Bronchial epithelial cell (primary cell): ENCODE measurements at regions not wholly inside any gene's neighbourhood (a gene's known extent, or its start where the extent isn't known, plus 50 kb on each side); places are given as distances from the start of the nearest gene placed in this dataset.

Experiments used
- DNase-seq: peaks from one replicate; pipeline ENCODE4 v3.0.0-alpha.2; 2010; ENCODE audit warnings: low read depth
- FAIRE-seq: peaks from 2 replicates; lab custom pipeline; 2011; peaks lifted over from hg19 to GRCh38; lab: Jason Lieb, UNC
- H3K27me3 ChIP-seq: 2 replicates; pipeline ENCODE4 v1.5.1; 2011; ENCODE audit warnings: low read length; ENCODE audit not compliant: control insufficient read depth, insufficient read depth
- H3K36me3 ChIP-seq: 2 replicates; pipeline ENCODE4 v1.5.1; 2011; ENCODE audit warnings: low read length; ENCODE audit not compliant: control insufficient read depth, insufficient read depth
- H3K4me3 ChIP-seq: 2 replicates; pipeline ENCODE4 v1.5.1; 2011; ENCODE audit warnings: mild to moderate bottlenecking, low read depth, low read length, control low read depth
- TF ChIP-seq, protein P1 (sequence below): IDR thresholded peaks from 2 replicates; pipeline ENCODE4 v1.5.1; 2011; ENCODE audit warnings: mild to moderate bottlenecking, moderate library complexity, low read length, control low read depth, inconsistent platforms; ENCODE audit not compliant: insufficient read depth, severe bottlenecking

DNA sequence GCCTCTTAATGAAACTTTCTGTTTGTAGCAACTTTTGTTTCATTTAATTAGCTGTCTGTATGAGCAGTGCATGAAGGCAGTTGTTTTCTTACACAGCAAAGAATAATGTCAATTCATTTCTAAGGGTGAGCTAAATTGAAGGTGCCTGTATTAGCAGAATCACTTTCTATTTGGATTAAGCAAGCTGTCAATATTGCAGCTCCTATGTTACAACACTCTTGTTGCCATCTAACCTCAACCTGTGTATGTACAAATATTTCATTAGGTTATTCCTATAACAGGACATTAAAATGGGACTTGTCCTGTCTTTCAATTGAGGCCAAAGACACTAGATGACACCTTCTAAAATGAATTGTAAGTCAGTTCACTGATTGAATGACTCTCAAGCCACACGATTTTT is 647.5 kb downstream of the UTRN start:
- no peak for DNase-seq
- Histone ChIP-seq H3K36me3 (no peaks in the 10 kb centered on the region), H3K27me3 (no peaks in the 10 kb centered on the region), H3K4me3 (no peak overlapping the region)
- TF ChIP-seq, protein P1, sequence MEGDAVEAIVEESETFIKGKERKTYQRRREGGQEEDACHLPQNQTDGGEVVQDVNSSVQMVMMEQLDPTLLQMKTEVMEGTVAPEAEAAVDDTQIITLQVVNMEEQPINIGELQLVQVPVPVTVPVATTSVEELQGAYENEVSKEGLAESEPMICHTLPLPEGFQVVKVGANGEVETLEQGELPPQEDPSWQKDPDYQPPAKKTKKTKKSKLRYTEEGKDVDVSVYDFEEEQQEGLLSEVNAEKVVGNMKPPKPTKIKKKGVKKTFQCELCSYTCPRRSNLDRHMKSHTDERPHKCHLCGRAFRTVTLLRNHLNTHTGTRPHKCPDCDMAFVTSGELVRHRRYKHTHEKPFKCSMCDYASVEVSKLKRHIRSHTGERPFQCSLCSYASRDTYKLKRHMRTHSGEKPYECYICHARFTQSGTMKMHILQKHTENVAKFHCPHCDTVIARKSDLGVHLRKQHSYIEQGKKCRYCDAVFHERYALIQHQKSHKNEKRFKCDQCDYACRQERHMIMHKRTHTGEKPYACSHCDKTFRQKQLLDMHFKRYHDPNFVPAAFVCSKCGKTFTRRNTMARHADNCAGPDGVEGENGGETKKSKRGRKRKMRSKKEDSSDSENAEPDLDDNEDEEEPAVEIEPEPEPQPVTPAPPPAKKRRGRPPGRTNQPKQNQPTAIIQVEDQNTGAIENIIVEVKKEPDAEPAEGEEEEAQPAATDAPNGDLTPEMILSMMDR: no peak
- no peak for FAIRE-seq

DNA sequence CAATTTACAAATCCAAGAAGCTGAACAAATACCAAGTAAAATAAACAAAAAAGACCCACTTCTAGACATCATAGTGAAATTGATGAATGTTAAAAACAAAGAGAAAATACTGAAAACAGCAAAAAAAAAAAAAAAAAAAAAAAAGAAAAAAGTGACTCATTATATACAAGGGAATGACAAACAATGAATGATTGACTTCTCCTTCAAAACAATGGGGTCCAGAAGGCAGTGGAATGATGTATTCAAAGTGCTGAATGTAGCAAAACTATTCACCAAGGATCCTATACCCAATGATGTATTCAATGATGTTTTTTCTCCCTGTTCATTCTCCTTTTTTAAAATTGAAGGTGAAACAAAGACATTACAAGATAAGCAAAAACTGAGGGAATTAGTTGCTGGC is 650.0 kb downstream of the UTRN start:
- FAIRE-seq (no peak), DNase-seq (no peak)
- Histone ChIP-seq H3K36me3 (no peaks in the 10 kb centered on the region), H3K4me3 (no peak overlapping the region), H3K27me3 (no peaks in the 10 kb centered on the region)
- TF ChIP-seq, protein P1: no peak

DNA sequence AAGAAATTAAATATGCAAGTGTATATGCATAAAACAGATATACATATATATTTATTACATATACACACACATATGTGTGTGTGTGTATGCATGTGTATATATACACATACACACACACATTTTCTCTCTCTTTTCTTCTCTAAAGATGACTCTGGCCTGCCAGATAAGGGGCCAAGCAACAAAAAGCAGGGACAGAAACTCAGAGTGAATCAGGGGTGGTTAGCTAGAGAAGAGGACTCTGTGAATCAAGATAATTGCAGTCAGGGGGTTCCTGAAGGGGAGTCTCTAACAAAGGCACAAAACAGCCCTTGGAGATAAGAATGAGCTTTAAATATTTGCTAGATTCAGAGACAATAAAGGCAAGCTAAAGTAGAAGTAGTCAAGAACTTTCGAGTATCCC is 650.5 kb downstream of the UTRN start:
- TF ChIP-seq, protein P1: no peak
- Histone ChIP-seq H3K36me3 (no peaks in the 10 kb centered on the region), H3K4me3 (no peak overlapping the region), H3K27me3 (no peaks in the 10 kb centered on the region)
- FAIRE-seq (no peak), DNase-seq (no peak)

DNA sequence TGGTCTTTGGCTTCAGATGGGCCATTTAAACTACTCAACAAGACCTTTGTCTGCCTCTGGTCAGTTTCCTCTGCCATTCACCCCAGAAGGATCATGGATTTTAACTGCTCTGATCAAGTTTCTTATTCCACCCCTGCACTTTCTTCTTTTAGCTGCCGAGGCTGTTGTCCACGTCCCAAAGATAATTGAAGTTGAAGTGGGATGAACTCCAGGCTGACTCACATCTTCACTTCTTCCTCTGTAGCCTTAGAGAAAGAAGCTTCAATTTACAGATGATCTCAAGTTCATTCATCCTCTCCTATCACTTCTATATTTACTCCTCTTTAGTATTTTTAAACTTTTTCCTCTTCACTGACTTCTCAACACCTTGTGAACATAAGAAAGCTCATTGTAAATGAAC is 651.6 kb downstream of the UTRN start:
- FAIRE-seq (no peak), DNase-seq (no peak)
- TF ChIP-seq, protein P1: no peak
- Histone ChIP-seq H3K4me3 (no peak overlapping the region), H3K27me3 (no peaks in the 10 kb centered on the region), H3K36me3 (no peaks in the 10 kb centered on the region)

DNA sequence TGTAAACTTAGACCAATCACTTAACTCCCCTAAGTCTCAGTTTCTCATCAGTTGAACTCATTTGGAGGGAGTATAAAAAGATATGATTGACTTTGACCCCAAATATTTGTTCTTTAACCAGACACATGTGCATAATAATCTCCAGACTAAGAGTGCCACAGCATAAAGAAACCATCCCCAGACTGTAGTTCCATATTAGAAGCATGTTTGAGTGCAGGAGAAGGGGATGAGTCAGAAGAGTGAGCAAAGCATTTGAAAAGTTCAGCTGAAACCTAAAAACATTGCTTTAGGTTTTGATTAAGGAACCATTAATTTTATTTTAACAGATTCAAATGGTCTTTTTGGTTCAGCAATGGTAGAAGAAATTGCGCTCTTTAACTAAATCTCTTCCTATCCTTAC is 654.8 kb downstream of the UTRN start:
- peak; percentile 17 for DNase-seq
- TF ChIP-seq, protein P1: no peak
- Histone ChIP-seq H3K36me3 (no peaks in the 10 kb centered on the region), H3K4me3 (no peak overlapping the region), H3K27me3 (no peaks in the 10 kb centered on the region)
- no peak for FAIRE-seq

DNA sequence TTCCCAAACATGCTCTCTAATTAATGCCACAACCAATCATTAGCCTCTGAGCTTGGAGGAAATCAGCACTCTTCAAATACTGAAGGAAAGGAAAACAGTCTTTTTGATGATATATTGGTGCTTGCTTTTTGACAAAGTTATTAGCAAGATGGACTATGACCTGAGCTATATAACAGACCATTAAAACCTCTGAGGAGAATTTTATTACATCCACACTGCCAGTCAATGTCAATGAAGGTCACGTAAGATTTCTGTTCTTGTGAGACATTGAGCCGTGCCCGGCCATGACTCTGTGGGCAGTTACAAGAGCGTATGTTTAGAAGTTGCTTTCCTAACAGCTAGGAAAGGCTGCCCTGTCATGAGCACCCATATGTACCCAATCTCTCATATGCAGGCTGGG is 659.0 kb downstream of the UTRN start:
- no peaks in the 10 kb centered on the region for H3K27me3 ChIP-seq
- DNase-seq (no peak), FAIRE-seq (no peak)
- no peak overlapping the region for H3K4me3 ChIP-seq
- TF ChIP-seq, protein P1: no peak
- H3K36me3 ChIP-seq: no peaks in the 10 kb centered on the region
